ENCODE measurements at regions not wholly inside any gene's neighbourhood (a gene's known extent, or its start where the extent isn't known, plus 50 kb on each side); places are given as distances from the start of the nearest gene placed in this dataset.

- Mint-ChIP-seq H3K27me3 (no peaks in the 10 kb centered on the region), H3K9me3 (peaks cover 0 to 6% (median 0%) of the 10 kb centered on the region in 7 donors), H3K4me1 (no peaks in the 10 kb centered on the region), H3K4me3 (no peak overlapping the region), H3K36me3 (no peaks in the 10 kb centered on the region), H3K27ac (no peak overlapping the region)
- ATAC-seq (ENCODE audit: low read depth in 2 of 2) (no peak), DNase-seq (no peak)
Observed at GRCh38 chrX:25202827-25203226, 187.1 kb upstream of the ARX start.

- DNase-seq: no peak
Observed at GRCh38 chrX:25198891-25199290, 183.1 kb upstream of the ARX start.

DNA sequence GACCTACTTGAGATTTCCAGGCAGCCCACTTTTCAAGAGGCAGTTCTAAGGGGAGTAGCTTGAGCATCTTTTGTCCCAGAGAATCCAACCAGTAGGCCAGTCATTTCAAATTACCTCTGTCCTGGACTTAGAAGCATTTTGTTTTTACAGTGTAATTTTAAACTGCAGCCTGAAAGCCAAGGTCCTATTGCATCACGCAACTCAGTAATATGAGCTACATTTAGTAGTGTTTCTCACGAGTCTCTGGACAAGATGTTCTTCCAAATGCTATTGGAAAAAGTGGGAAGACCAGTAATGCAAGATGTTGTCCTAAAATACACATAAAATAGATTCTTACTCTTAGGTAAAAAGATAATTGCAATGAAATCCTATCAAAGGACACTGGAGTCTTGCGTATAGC, 182.5 kb upstream of the ARX start:
- Mint-ChIP-seq H3K36me3 (no peaks in the 10 kb centered on the region), H3K4me3 (no peak overlapping the region), H3K27ac (no peak overlapping the region), H3K27me3 (no peaks in the 10 kb centered on the region), H3K9me3 (peaks cover 0 to 13% (median 0%) of the 10 kb centered on the region in 7 donors), H3K4me1 (no peaks in the 10 kb centered on the region)
- DNase-seq (no peak), ATAC-seq (ENCODE audit: low read depth in 2 of 2) (no peak)

More at GRCh38 chrX:25198891-25199290, 183.1 kb upstream of the ARX start:
- Mint-ChIP-seq H3K27ac (no peak overlapping the region), H3K9me3 (peaks cover 0 to 13% (median 0%) of the 10 kb centered on the region in 7 donors), H3K4me3 (no peak overlapping the region), H3K4me1 (no peaks in the 10 kb centered on the region), H3K27me3 (no peaks in the 10 kb centered on the region), H3K36me3 (no peaks in the 10 kb centered on the region)
- no peak for ATAC-seq (ENCODE audit: low read depth in 2 of 2)

DNA sequence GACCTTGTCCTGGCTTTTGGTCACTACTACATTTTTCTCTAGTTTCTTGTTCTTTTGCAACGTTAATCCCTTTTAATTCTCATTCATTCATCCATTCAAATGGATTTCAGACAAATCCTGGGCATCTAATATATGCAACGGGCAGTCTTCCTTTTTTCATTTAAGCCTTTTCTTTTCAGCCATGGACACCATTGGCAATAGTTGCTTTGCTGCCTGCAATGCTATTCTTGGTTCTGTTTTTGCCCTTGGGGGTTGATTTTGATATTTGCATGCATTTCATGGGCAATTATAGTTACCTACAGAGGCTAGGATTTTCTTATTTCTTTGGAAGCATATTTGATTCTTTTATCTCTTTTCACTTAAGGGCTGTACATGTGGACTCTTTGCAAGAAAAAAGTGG, 180.5 kb upstream of the ARX start:
- H3K9me3 Mint-ChIP-seq: peaks cover 0 to 13% (median 0%) of the 10 kb centered on the region in 7 donors
- peak overlapping the region in 1 of 8 donors; percentile 2 for H3K4me3 Mint-ChIP-seq
- H3K4me1 Mint-ChIP-seq: no peaks in the 10 kb centered on the region
- no peaks in the 10 kb centered on the region for H3K27me3 Mint-ChIP-seq
- no peak overlapping the region for H3K27ac Mint-ChIP-seq
- ATAC-seq (ENCODE audit: low read depth in 2 of 2) (no peak), DNase-seq (no peak)
- no peaks in the 10 kb centered on the region for H3K36me3 Mint-ChIP-seq

DNA sequence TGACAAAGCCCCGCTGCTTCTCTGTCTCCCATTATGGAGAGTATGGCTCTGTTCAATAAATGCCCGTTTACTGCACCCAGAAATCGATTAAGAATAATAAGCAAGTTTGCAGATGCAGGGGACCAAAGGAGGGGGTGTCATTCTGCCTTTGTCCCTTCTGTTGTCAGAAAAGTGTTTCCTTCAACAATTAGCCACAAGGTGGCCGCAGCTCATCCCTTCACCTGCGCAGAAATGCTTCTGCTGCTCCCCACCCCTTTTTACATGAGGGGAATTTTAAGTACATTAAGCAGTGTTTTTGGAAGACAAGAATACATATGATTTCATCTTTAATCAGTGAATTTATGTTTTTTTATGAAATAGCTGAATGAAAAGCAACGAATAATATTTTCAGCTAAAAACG, 175.6 kb upstream of the ARX start:
- Mint-ChIP-seq H3K27me3 (peaks cover 0 to under 1% (median 0%) of the 10 kb centered on the region in 3 donors), H3K9me3 (peaks cover 7 to 28% (median 12%) of the 10 kb centered on the region in 7 donors), H3K36me3 (no peaks in the 10 kb centered on the region), H3K27ac (no peak overlapping the region), H3K4me3 (no peak overlapping the region), H3K4me1 (no peaks in the 10 kb centered on the region)
- ATAC-seq (ENCODE audit: low read depth in 2 of 2): no peak
- no peak for DNase-seq

DNA sequence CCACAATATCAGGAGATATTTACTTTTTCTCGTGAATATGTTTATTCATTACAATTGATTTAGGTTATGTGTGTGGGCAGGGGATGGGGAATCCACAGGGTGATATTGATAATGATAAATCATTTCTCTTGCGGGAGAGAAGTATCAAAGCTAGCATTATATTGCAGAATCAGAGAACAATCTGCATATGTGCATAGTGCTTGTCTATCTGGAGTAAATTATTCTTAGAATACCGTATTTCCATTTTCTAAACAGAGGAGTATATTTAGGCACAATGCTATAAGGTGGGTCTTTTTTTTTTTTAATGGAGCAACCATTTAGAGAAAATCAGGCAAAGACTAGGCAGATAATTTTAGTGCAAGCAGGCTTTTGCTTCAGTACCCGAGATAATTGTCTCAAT, 166.0 kb upstream of the ARX start:
- Mint-ChIP-seq H3K36me3 (no peaks in the 10 kb centered on the region), H3K27ac (no peak overlapping the region), H3K4me3 (no peak overlapping the region), H3K9me3 (peaks cover 2 to 7% (median 4%) of the 10 kb centered on the region in 7 donors), H3K27me3 (peaks cover 0 to 9% (median 0%) of the 10 kb centered on the region in 3 donors), H3K4me1 (no peaks in the 10 kb centered on the region)
- ATAC-seq (ENCODE audit: low read depth in 2 of 2): no peak
- no peak for DNase-seq

- ATAC-seq (ENCODE audit: low read depth in 2 of 2) (no peak), DNase-seq (no peak)
- no peaks in the 10 kb centered on the region for H3K36me3 Mint-ChIP-seq
- H3K4me3 Mint-ChIP-seq: no peak overlapping the region
- H3K27me3 Mint-ChIP-seq: peaks cover 0 to 5% (median 0%) of the 10 kb centered on the region in 3 donors
- H3K27ac Mint-ChIP-seq: no peak overlapping the region
- no peaks in the 10 kb centered on the region for H3K9me3 Mint-ChIP-seq
- H3K4me1 Mint-ChIP-seq: no peaks in the 10 kb centered on the region
Observed at GRCh38 chrX:25180242-25180641, 164.5 kb upstream of the ARX start.

DNA sequence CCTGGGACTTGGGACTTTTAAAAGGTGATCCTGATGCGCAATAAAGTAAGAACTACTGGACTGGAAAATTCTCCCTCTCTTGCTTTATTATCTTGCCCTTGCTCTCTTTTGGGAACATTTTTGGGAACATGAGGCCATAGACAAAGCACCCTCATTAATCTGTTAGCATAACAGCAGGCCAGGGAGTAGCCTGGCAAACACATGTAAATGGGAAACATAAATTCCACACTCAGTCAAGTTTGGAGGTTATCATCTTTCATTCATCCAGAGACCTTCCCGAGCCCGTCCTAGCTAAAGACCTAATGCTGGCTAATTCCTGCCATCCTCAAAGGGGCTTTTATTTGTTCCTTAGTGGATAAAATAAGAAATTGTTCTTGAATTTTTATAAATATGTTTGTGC, 162.8 kb upstream of the ARX start:
- Mint-ChIP-seq H3K4me3 (no peak overlapping the region), H3K27me3 (peaks cover 0 to 4% (median 0%) of the 10 kb centered on the region in 3 donors), H3K9me3 (peaks cover 0 to 2% (median 0%) of the 10 kb centered on the region in 7 donors), H3K36me3 (no peaks in the 10 kb centered on the region), H3K4me1 (no peaks in the 10 kb centered on the region), H3K27ac (no peak overlapping the region)
- DNase-seq (no peak), ATAC-seq (ENCODE audit: low read depth in 2 of 2) (no peak)

- Mint-ChIP-seq H3K36me3 (no peaks in the 10 kb centered on the region), H3K4me3 (no peak overlapping the region), H3K27me3 (no peaks in the 10 kb centered on the region), H3K9me3 (peaks cover 0 to 2% (median 0%) of the 10 kb centered on the region in 7 donors), H3K27ac (no peak overlapping the region), H3K4me1 (no peaks in the 10 kb centered on the region)
- ATAC-seq (ENCODE audit: low read depth in 2 of 2) (no peak), DNase-seq (no peak)
Observed at GRCh38 chrX:25175743-25176142, 160.0 kb upstream of the ARX start.

DNA sequence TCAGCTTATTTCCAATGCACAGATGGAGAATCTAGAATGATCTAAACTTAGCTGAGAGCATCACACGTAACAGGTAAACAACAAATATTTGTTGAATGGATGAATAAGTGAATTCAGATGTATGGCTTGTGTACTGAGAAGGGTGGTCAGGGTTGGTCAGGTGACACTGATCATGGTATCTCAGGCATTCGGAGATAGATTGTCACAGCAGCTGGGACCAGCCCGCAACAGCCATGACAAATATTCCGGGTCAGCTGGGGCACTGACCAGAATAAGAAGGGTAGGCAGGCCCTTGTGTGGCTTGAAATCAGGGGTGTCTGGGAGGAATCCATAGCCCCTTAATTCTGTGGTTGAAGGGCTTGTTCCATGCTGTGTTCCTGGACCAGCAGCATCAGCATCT, 159.4 kb upstream of the ARX start:
- ATAC-seq (ENCODE audit: low read depth in 2 of 2): no peak
- H3K4me1 Mint-ChIP-seq: no peaks in the 10 kb centered on the region

DNA sequence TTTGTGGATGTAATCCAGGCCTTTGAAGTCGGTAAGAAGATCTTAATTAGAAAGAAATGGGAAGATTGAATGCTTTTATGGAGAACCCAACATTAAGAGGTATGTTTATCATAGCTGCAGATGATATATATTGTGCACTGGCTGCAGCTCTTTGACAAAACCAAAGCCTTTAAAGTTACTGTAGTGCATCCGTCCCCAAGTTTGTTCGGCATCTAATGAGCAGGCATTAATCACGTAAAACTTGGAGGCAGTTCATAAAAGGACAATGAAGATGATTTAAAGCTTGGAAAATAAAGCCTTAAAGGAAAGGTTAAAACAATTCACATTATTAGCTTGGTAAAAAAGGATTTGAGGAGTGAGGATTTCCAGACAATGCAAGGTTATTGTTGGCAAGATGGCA, 150.8 kb upstream of the ARX start:
- no peaks in the 10 kb centered on the region for H3K4me1 Mint-ChIP-seq
- DNase-seq (no peak), ATAC-seq (ENCODE audit: low read depth in 2 of 2) (no peak)
- H3K27me3 Mint-ChIP-seq: peaks cover 4 to 24% (median 4%) of the 10 kb centered on the region in 3 donors
- no peak overlapping the region for H3K4me3 Mint-ChIP-seq
- H3K27ac Mint-ChIP-seq: no peak overlapping the region
- H3K36me3 Mint-ChIP-seq: no peaks in the 10 kb centered on the region
- H3K9me3 Mint-ChIP-seq: peaks cover 0 to 5% (median 0%) of the 10 kb centered on the region in 7 donors

More for the DNA sequence above, 159.4 kb upstream of the ARX start:
- H3K4me3 Mint-ChIP-seq: no peak overlapping the region
- H3K36me3 Mint-ChIP-seq: no peaks in the 10 kb centered on the region
- no peak for DNase-seq
- peaks cover 0 to 2% (median 0%) of the 10 kb centered on the region in 7 donors for H3K9me3 Mint-ChIP-seq
- H3K27me3 Mint-ChIP-seq: no peaks in the 10 kb centered on the region
- no peak overlapping the region for H3K27ac Mint-ChIP-seq

- no peak overlapping the region for H3K27ac Mint-ChIP-seq
- H3K4me1 Mint-ChIP-seq: no peaks in the 10 kb centered on the region
- H3K9me3 Mint-ChIP-seq: peaks cover 0 to 5% (median 0%) of the 10 kb centered on the region in 7 donors
- H3K36me3 Mint-ChIP-seq: no peaks in the 10 kb centered on the region
- peaks cover 4 to 24% (median 4%) of the 10 kb centered on the region in 3 donors for H3K27me3 Mint-ChIP-seq
- DNase-seq (no peak), ATAC-seq (ENCODE audit: low read depth in 2 of 2) (no peak)
- no peak overlapping the region for H3K4me3 Mint-ChIP-seq
Observed at GRCh38 chrX:25166145-25166544, 150.4 kb upstream of the ARX start.

- no peak overlapping the region for H3K4me3 Mint-ChIP-seq
- DNase-seq (no peak), ATAC-seq (ENCODE audit: low read depth in 2 of 2) (no peak)
- no peak overlapping the region for H3K27ac Mint-ChIP-seq
- H3K27me3 Mint-ChIP-seq: peaks cover 4 to 14% (median 4%) of the 10 kb centered on the region in 3 donors
- no peaks in the 10 kb centered on the region for H3K36me3 Mint-ChIP-seq
- peaks cover 0 to 8% (median 0%) of the 10 kb centered on the region in 7 donors for H3K9me3 Mint-ChIP-seq
- H3K4me1 Mint-ChIP-seq: no peaks in the 10 kb centered on the region
Observed at GRCh38 chrX:25158635-25159034, 142.9 kb upstream of the ARX start.

DNA sequence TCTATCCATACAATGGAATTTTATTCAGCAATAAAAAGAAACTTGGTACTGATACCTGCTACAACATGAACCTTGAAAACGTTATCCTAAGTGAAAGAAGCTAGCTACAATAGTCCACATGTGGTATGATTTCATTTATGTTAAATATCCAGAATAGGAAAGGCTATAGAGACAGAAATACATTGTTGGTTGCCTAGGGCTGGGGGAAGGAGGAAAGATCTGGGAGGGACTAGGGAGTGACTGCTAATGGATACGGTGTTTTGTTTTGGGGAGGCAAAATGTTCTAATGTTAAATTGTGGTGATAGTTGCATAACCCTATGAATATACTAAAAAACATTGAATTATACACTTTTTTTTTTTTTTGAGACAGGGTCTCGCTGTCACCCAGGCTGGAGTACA, 141.1 kb upstream of the ARX start:
- H3K27ac Mint-ChIP-seq: no peak overlapping the region
- H3K9me3 Mint-ChIP-seq: peaks cover 0 to 3% (median 0%) of the 10 kb centered on the region in 7 donors
- H3K4me1 Mint-ChIP-seq: no peaks in the 10 kb centered on the region
- ATAC-seq (ENCODE audit: low read depth in 2 of 2): no peak
- H3K36me3 Mint-ChIP-seq: no peaks in the 10 kb centered on the region
- DNase-seq: no peak
- no peak overlapping the region for H3K4me3 Mint-ChIP-seq
- no peaks in the 10 kb centered on the region for H3K27me3 Mint-ChIP-seq

GRCh38 chrX:25156323-25156722, 140.6 kb upstream of the ARX start:
- Mint-ChIP-seq H3K27me3 (peaks cover 0 to 4% (median 0%) of the 10 kb centered on the region in 3 donors), H3K36me3 (no peaks in the 10 kb centered on the region), H3K4me1 (no peaks in the 10 kb centered on the region), H3K4me3 (no peak overlapping the region), H3K9me3 (peaks cover 0 to 3% (median 0%) of the 10 kb centered on the region in 7 donors), H3K27ac (no peak overlapping the region)
- DNase-seq (no peak), ATAC-seq (ENCODE audit: low read depth in 2 of 2) (no peak)
